Endothelial cell of umbilical vein (primary cell): ENCODE measurements at regions not wholly inside any gene's neighbourhood (a gene's known extent, or its start where the extent isn't known, plus 50 kb on each side); places are given as distances from the start of the nearest gene placed in this dataset.

Source experiments
- BruUV-seq: library from RNA; stranded (reverse); fragments of 400-500 nt; replicated peaks from 2 replicates; lab custom pipeline; 2021; lab: Mats Ljungman, UMichigan
- CTCF ChIA-PET: fragments of 300-600, 350-600 bp; sonication (Branson Sonifier 250); formaldehyde crosslinking; loops from one replicate; lab custom pipeline; 2021; ENCODE audit warnings: antibody characterized with exemption, inconsistent platforms; lab: Charles Lee
- POLR2A ChIA-PET: fragments of 300-600, 350-600 bp; sonication (Branson Sonifier 250); formaldehyde crosslinking; loops from one replicate; lab custom pipeline; 2021; ENCODE audit warnings: antibody characterized with exemption, inconsistent platforms; lab: Charles Lee
- DNase-seq: peaks from one replicate; pipeline ENCODE4 v3.0.0-alpha.2; 2011; ENCODE audit warnings: low read depth, low spot score
- FAIRE-seq: peaks from 2 replicates; lab custom pipeline; 2011; peaks lifted over from hg19 to GRCh38; lab: Jason Lieb, UNC
- H2AFZ ChIP-seq: 2 replicates; pipeline ENCODE4 v1.6.0; 2012; ENCODE audit warnings: low read depth, low read length, control low read depth, inconsistent platforms
- H3K27ac ChIP-seq: 2 replicates; pipeline ENCODE4 v1.5.1; 2011; ENCODE audit warnings: low read depth, mild to moderate bottlenecking, control low read depth, low read length, moderate library complexity; ENCODE audit not compliant: insufficient read depth
- H3K27me3 ChIP-seq, 2 experiments: 2 replicates each; pipeline versions ENCODE4 v1.6.0 to v1.6.1; 2011; ENCODE audit warnings: low read length in 2 of 2, mixed read lengths in 1 of 2; ENCODE audit not compliant: control insufficient read depth in 2 of 2, insufficient read depth in 2 of 2
- H3K36me3 ChIP-seq, 2 experiments: 2 replicates in 1 of 2; 3 replicates in 1 of 2; pipeline ENCODE4 v1.5.1; 2011; ENCODE audit warnings: low read length in 2 of 2, mild to moderate bottlenecking in 1 of 2, moderate library complexity in 1 of 2; ENCODE audit not compliant: control insufficient read depth in 2 of 2, insufficient read depth in 2 of 2; ENCODE audit errors: extremely low read depth in 1 of 2
- H3K4me1 ChIP-seq: 3 replicates; pipeline ENCODE4 v1.5.1; 2011; ENCODE audit warnings: mild to moderate bottlenecking, low read length; ENCODE audit not compliant: control insufficient read depth, insufficient read depth; ENCODE audit errors: extremely low read depth
- H3K4me2 ChIP-seq: 2 replicates; pipeline ENCODE4 v1.6.1; 2011; ENCODE audit warnings: low read length, control low read depth, mixed read lengths; ENCODE audit not compliant: insufficient read depth
- H3K4me3 ChIP-seq, 3 experiments: fragments of 200-600 bp in 1 of 3; sonication (generic), shearing (Covaris generic) in 1 of 3; replicated peaks in 1 of 3; 2 replicates each; pipeline ENCODE4 v1.5.1; 2011 to 2016; ENCODE audit warnings: control low read depth in 3 of 3, low read length in 3 of 3, mild to moderate bottlenecking in 2 of 3, inconsistent platforms in 1 of 3, low read depth in 1 of 3, moderate library complexity in 1 of 3; ENCODE audit not compliant: insufficient read depth in 1 of 3
- H3K79me2 ChIP-seq: 2 replicates; pipeline ENCODE4 v1.6.0; 2012; ENCODE audit warnings: low read length, inconsistent platforms; ENCODE audit not compliant: control insufficient read depth, insufficient read depth
- H3K9ac ChIP-seq: replicated peaks from 2 replicates; pipeline ENCODE3; 2011; ENCODE audit warnings: low read length, control low read depth; ENCODE audit not compliant: insufficient read depth; ENCODE audit errors: extremely low read depth
- H3K9me1 ChIP-seq: replicated peaks from 3 replicates; pipeline ENCODE4 v1.6.0; 2011; ENCODE audit warnings: mild to moderate bottlenecking, low read length; ENCODE audit not compliant: control insufficient read depth, insufficient read depth; ENCODE audit errors: extremely low read depth
- H3K9me3 ChIP-seq: replicated peaks from 2 replicates; pipeline ENCODE4 v1.5.1; 2012; ENCODE audit warnings: low read length, inconsistent platforms; ENCODE audit not compliant: control insufficient read depth, insufficient read depth
- H4K20me1 ChIP-seq: replicated peaks from 2 replicates; pipeline ENCODE3; 2011; ENCODE audit warnings: mild to moderate bottlenecking, low read length; ENCODE audit not compliant: control insufficient read depth, insufficient read depth; ENCODE audit errors: extremely low read depth
- CTCF ChIP-seq, 2 donors: IDR thresholded peaks; 1 replicate in 1 of 2; 2 replicates in 1 of 2; pipeline ENCODE4 v1.5.1; 2011; ENCODE audit warnings: low read length in 2 of 2, mild to moderate bottlenecking in 2 of 2, moderate library complexity in 2 of 2, control low read depth in 1 of 2, inconsistent platforms in 1 of 2, low read depth in 1 of 2; ENCODE audit not compliant: insufficient read depth in 1 of 2; ENCODE audit errors: extremely low read depth in 1 of 2
- EZH2 ChIP-seq: IDR thresholded peaks from 2 replicates; pipeline ENCODE4 v1.6.1; 2012; ENCODE audit warnings: borderline replicate concordance, low read depth, mild to moderate bottlenecking, moderate library complexity, low read length, inconsistent platforms; ENCODE audit not compliant: severe bottlenecking
- FOS ChIP-seq: IDR thresholded peaks from 2 replicates; pipeline ENCODE4 v1.6.1; 2011; ENCODE audit warnings: mild to moderate bottlenecking, low read length, moderate library complexity, borderline replicate concordance; ENCODE audit not compliant: insufficient read depth
- GATA2 ChIP-seq: IDR thresholded peaks from 2 replicates; pipeline ENCODE4 v1.7.0; 2011; ENCODE audit warnings: low read depth, mild to moderate bottlenecking, moderate library complexity, mixed read lengths, low read length; ENCODE audit not compliant: insufficient read length, insufficient read depth
- JUN ChIP-seq: IDR thresholded peaks from 2 replicates; pipeline ENCODE4 v1.6.1; 2011; ENCODE audit warnings: borderline replicate concordance, low read depth; ENCODE audit not compliant: insufficient read length, insufficient read depth
- MAX ChIP-seq: IDR thresholded peaks from 2 replicates; pipeline ENCODE4 v1.6.1; 2011; ENCODE audit not compliant: insufficient read depth, insufficient read length
- MYC ChIP-seq: IDR thresholded peaks from one replicate; pipeline ENCODE4 v1.6.1; 2011; ENCODE audit warnings: mild to moderate bottlenecking, low read depth, low read length
- POLR2A ChIP-seq: IDR thresholded peaks from 2 replicates; pipeline ENCODE4 v1.6.1; 2012; ENCODE audit warnings: low read depth, mild to moderate bottlenecking, control low read depth, low read length
- POLR2AphosphoS5 ChIP-seq: IDR thresholded peaks from 2 replicates; pipeline ENCODE4 v1.6.1; 2012; ENCODE audit warnings: low read depth, mild to moderate bottlenecking, control low read depth, low read length, moderate library complexity; ENCODE audit not compliant: insufficient read depth
- dilution Hi-C: fragments of 300-500 bp; cut with MboI; formaldehyde crosslinking; loops from one replicate; pipeline ENCODE4 v1.15.0; 2019; ENCODE audit warnings: low sequenced_read_pairs; ENCODE audit not compliant: extremely low pct_ligation_motif_present
- intact Hi-C: fragments of 100-400 bp; cut with micrococcal nuclease; formaldehyde crosslinking; loops from one replicate; pipeline ENCODE4 v1.10.0; 2022

GRCh38 chr3:30083315-30083714 is 523.1 kb upstream of the TGFBR2 start:
- Histone ChIP-seq H3K4me2 (no peak overlapping the region), H3K27ac (no peak overlapping the region), H3K36me3 (no peaks in the 10 kb centered on the region), H3K79me2 (no peaks in the 10 kb centered on the region), H2AFZ (no peak overlapping the region), H3K9me1 (no peaks in the 10 kb centered on the region), H4K20me1 (no peaks in the 10 kb centered on the region), H3K4me3 (no peak overlapping the region), H3K9me3 (no peaks in the 10 kb centered on the region), H3K27me3 (no peaks in the 10 kb centered on the region), H3K4me1 (no peaks in the 10 kb centered on the region), H3K9ac (no peak overlapping the region)
- POLR2A ChIA-PET: no interaction called here
- no TSS peak for BruUV-seq
- DNase-seq (no peak), FAIRE-seq (no peak)
- dilution Hi-C loops: no loop called here
- CTCF ChIA-PET: no interaction called here
- intact Hi-C loops: no loop called here
- no peak for TF ChIP-seq MAX
- no peak for TF ChIP-seq FOS
- TF ChIP-seq JUN: no peak
- no peak for TF ChIP-seq POLR2AphosphoS5
- TF ChIP-seq POLR2A: no peak
- no peak for TF ChIP-seq EZH2

- H3K27me3 ChIP-seq: no peaks in the 10 kb centered on the region
- dilution Hi-C loops (no loop called here), intact Hi-C loops (no loop called here)
- CTCF ChIA-PET: interaction anchor here (1.5 to 2.2 kb wide), 2 partner anchors 11 to 72 kb away, joined by 4 to 5 read pairs; no protein-coding TSS in a partner anchor
- no peak overlapping the region for H2AFZ ChIP-seq
- DNase-seq (no peak), FAIRE-seq (no peak)
- no peak overlapping the region for H3K4me3 ChIP-seq
- no peaks in the 10 kb centered on the region for H3K9me3 ChIP-seq
- no TSS peak for BruUV-seq
- H3K9ac ChIP-seq: no peak overlapping the region
- no peak overlapping the region for H3K27ac ChIP-seq
- H3K9me1 ChIP-seq: no peaks in the 10 kb centered on the region
- no peak overlapping the region for H3K4me2 ChIP-seq
- no peaks in the 10 kb centered on the region for H3K36me3 ChIP-seq
- no peak for TF ChIP-seq MAX
- no peak for TF ChIP-seq MYC
- TF ChIP-seq CTCF (IDR thresholded peaks at IDR 0.05; ENCODE audit: extremely low read depth in 1 of 2, insufficient read depth in 1 of 2, low read depth in 1 of 2, low read length in 2 of 2): no peak
- no peak for TF ChIP-seq JUN
- no peak for TF ChIP-seq GATA2
- TF ChIP-seq POLR2AphosphoS5: no peak
- TF ChIP-seq EZH2: no peak
- TF ChIP-seq FOS: no peak
- no peak for TF ChIP-seq POLR2A
- no peaks in the 10 kb centered on the region for H4K20me1 ChIP-seq
- no peaks in the 10 kb centered on the region for H3K4me1 ChIP-seq
- POLR2A ChIA-PET: no interaction called here
- H3K79me2 ChIP-seq: no peaks in the 10 kb centered on the region
Measured at GRCh38 chr3:30084316-30084715, 522.1 kb upstream of the TGFBR2 start.
